Endothelial cell of umbilical vein (primary cell): ENCODE measurements at regions not wholly inside any gene's neighbourhood (a gene's known extent, or its start where the extent isn't known, plus 50 kb on each side); places are given as distances from the start of the nearest gene placed in this dataset.

Experiments used
- EZH2 ChIP-seq: IDR thresholded peaks from 2 replicates; pipeline ENCODE4 v1.6.1; 2012; ENCODE audit warnings: borderline replicate concordance, low read depth, mild to moderate bottlenecking, moderate library complexity, low read length, inconsistent platforms; ENCODE audit not compliant: severe bottlenecking
- FOS ChIP-seq: IDR thresholded peaks from 2 replicates; pipeline ENCODE4 v1.6.1; 2011; ENCODE audit warnings: mild to moderate bottlenecking, low read length, moderate library complexity, borderline replicate concordance; ENCODE audit not compliant: insufficient read depth
- GATA2 ChIP-seq: IDR thresholded peaks from 2 replicates; pipeline ENCODE4 v1.7.0; 2011; ENCODE audit warnings: low read depth, mild to moderate bottlenecking, moderate library complexity, mixed read lengths, low read length; ENCODE audit not compliant: insufficient read length, insufficient read depth
- JUN ChIP-seq: IDR thresholded peaks from 2 replicates; pipeline ENCODE4 v1.6.1; 2011; ENCODE audit warnings: borderline replicate concordance, low read depth; ENCODE audit not compliant: insufficient read length, insufficient read depth
- MYC ChIP-seq: IDR thresholded peaks from one replicate; pipeline ENCODE4 v1.6.1; 2011; ENCODE audit warnings: mild to moderate bottlenecking, low read depth, low read length
- POLR2A ChIP-seq: IDR thresholded peaks from 2 replicates; pipeline ENCODE4 v1.6.1; 2012; ENCODE audit warnings: low read depth, mild to moderate bottlenecking, control low read depth, low read length
- POLR2AphosphoS5 ChIP-seq: IDR thresholded peaks from 2 replicates; pipeline ENCODE4 v1.6.1; 2012; ENCODE audit warnings: low read depth, mild to moderate bottlenecking, control low read depth, low read length, moderate library complexity; ENCODE audit not compliant: insufficient read depth
- TF ChIP-seq, protein P1 (sequence below), 2 donors: IDR thresholded peaks; 1 replicate in 1 of 2; 2 replicates in 1 of 2; pipeline ENCODE4 v1.5.1; 2011; ENCODE audit warnings: low read length in 2 of 2, mild to moderate bottlenecking in 2 of 2, moderate library complexity in 2 of 2, control low read depth in 1 of 2, inconsistent platforms in 1 of 2, low read depth in 1 of 2; ENCODE audit not compliant: insufficient read depth in 1 of 2; ENCODE audit errors: extremely low read depth in 1 of 2
- TF ChIP-seq, protein P2 (sequence below): IDR thresholded peaks from 2 replicates; pipeline ENCODE4 v1.6.1; 2011; ENCODE audit not compliant: insufficient read depth, insufficient read length

GRCh38 chr4:146088690-146089089 lies 86.8 kb upstream of the LSM6 start:
- TF ChIP-seq JUN = no peak
- TF ChIP-seq, protein P1, sequence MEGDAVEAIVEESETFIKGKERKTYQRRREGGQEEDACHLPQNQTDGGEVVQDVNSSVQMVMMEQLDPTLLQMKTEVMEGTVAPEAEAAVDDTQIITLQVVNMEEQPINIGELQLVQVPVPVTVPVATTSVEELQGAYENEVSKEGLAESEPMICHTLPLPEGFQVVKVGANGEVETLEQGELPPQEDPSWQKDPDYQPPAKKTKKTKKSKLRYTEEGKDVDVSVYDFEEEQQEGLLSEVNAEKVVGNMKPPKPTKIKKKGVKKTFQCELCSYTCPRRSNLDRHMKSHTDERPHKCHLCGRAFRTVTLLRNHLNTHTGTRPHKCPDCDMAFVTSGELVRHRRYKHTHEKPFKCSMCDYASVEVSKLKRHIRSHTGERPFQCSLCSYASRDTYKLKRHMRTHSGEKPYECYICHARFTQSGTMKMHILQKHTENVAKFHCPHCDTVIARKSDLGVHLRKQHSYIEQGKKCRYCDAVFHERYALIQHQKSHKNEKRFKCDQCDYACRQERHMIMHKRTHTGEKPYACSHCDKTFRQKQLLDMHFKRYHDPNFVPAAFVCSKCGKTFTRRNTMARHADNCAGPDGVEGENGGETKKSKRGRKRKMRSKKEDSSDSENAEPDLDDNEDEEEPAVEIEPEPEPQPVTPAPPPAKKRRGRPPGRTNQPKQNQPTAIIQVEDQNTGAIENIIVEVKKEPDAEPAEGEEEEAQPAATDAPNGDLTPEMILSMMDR (IDR thresholded peaks at IDR 0.05; ENCODE audit: extremely low read depth in 1 of 2, insufficient read depth in 1 of 2, low read depth in 1 of 2, low read length in 2 of 2) = no peak
- TF ChIP-seq EZH2 = no peak
- no peak for TF ChIP-seq POLR2AphosphoS5
- no peak for TF ChIP-seq POLR2A
- TF ChIP-seq, protein P2, sequence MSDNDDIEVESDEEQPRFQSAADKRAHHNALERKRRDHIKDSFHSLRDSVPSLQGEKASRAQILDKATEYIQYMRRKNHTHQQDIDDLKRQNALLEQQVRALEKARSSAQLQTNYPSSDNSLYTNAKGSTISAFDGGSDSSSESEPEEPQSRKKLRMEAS = no peak
- TF ChIP-seq MYC = no peak
- TF ChIP-seq FOS = no peak
- no peak for TF ChIP-seq GATA2
